Breast epithelium (tissue), 3 donors: ENCODE measurements at regions not wholly inside any gene's neighbourhood (a gene's known extent, or its start where the extent isn't known, plus 50 kb on each side); places are given as distances from the start of the nearest gene placed in this dataset.

ENCODE experiments used
- CTCF ChIP-seq, 3 donors: fragments of 450-650 bp; IDR thresholded peaks; one replicate each; pipeline ENCODE4 v1.5.1; 2016 to 2017; ENCODE audit warnings: antibody characterized with exemption in 3 of 3, mild to moderate bottlenecking in 3 of 3, moderate library complexity in 3 of 3
- POLR2A ChIP-seq: fragments of 450-650 bp; IDR thresholded peaks from one replicate; pipeline ENCODE4 v1.6.1; 2016; ENCODE audit warnings: antibody characterized with exemption, mild to moderate bottlenecking, moderate library complexity
- POLR2AphosphoS5 ChIP-seq, 3 donors: sonication (generic); formaldehyde crosslinking; IDR thresholded peaks; one replicate each; pipeline ENCODE4 v1.6.1; 2017; ENCODE audit warnings: antibody characterized with exemption in 3 of 3

- no peak for TF ChIP-seq CTCF (IDR thresholded peaks at IDR 0.05)
- TF ChIP-seq POLR2A = no peak
- TF ChIP-seq POLR2AphosphoS5 (IDR thresholded peaks at IDR 0.05) = no peak
Measured at GRCh38 chr20:60527656-60528055, 569.4 kb downstream of the CDH26 start.
